Lung (tissue), 11 donors: ENCODE measurements at regions not wholly inside any gene's neighbourhood (a gene's known extent, or its start where the extent isn't known, plus 50 kb on each side); places are given as distances from the start of the nearest gene placed in this dataset.

Source experiments
- ATAC-seq: fragments of 200-7000 bp; cut with Tn5 transposase; one replicate; pipeline ENCODE4 v1.9.1; 2020; ENCODE audit warnings: moderate number of reproducible peaks; ENCODE audit not compliant: insufficient read depth, low FRiP score
- DNase-seq, 3 donors: peaks; one replicate each; pipeline ENCODE4 v3.0.0-alpha.2; 2013 to 2017
- H3K27ac ChIP-seq, 2 donors: one replicate each; pipeline ENCODE4 v1.5.1; 2013; ENCODE audit warnings: mild to moderate bottlenecking in 2 of 2, moderate library complexity in 2 of 2, control low read depth in 1 of 2, inconsistent platforms in 1 of 2, low read depth in 1 of 2, low read length in 1 of 2
- H3K27me3 ChIP-seq, 3 donors: one replicate each; pipeline ENCODE4 v1.5.1; 2013; ENCODE audit warnings: low read length in 2 of 3; ENCODE audit not compliant: control insufficient read depth in 3 of 3, insufficient read depth in 3 of 3
- H3K36me3 ChIP-seq, 4 donors: one replicate each; pipeline ENCODE4 v1.5.1; 2013; ENCODE audit warnings: low read length in 4 of 4, mild to moderate bottlenecking in 1 of 4, moderate library complexity in 1 of 4; ENCODE audit not compliant: control insufficient read depth in 4 of 4, insufficient read depth in 4 of 4
- H3K4me1 ChIP-seq, 5 donors: one replicate each; pipeline ENCODE4 v1.5.1; 2013; ENCODE audit warnings: low read length in 5 of 5, mild to moderate bottlenecking in 2 of 5, moderate library complexity in 1 of 5; ENCODE audit not compliant: control insufficient read depth in 5 of 5, insufficient read depth in 5 of 5
- H3K4me3 ChIP-seq: one replicate; pipeline ENCODE4 v1.5.1; 2013; ENCODE audit warnings: mild to moderate bottlenecking, control low read depth, moderate library complexity
- H3K9ac ChIP-seq, 2 donors: one replicate each; pipeline ENCODE4 v1.5.1; 2013; ENCODE audit warnings: low read length in 2 of 2, control low read depth in 1 of 2; ENCODE audit not compliant: insufficient read depth in 1 of 2
- H3K9me3 ChIP-seq, 4 donors: one replicate each; pipeline ENCODE4 v1.5.1; 2013; ENCODE audit warnings: low read length in 3 of 4, mild to moderate bottlenecking in 1 of 4, moderate library complexity in 1 of 4; ENCODE audit not compliant: control insufficient read depth in 4 of 4, insufficient read depth in 3 of 4
- CTCF ChIP-seq: IDR thresholded peaks from 2 replicates; pipeline ENCODE4 v1.5.1; 2012; ENCODE audit warnings: mild to moderate bottlenecking; ENCODE audit errors: control extremely low read depth, extremely low read depth
- WGBS, 2 donors: extraction: QIAGEN DNeasy Blood & Tissue Kit; methylation state at CpG; one replicate each; pipeline ENCODE4 v1.1.7; 2013; 5-methylcytosine and 5-hydroxymethylcytosine counted together
- donor health status: control.
- donor health status: control.
- donor health status: Bipolar disorder and iron deficiency.
- donor health status: healthy.
- donor health status: DM: yes; HTN: yes; CAD: no.

- Histone ChIP-seq H3K9ac (no peak overlapping the region), H3K9me3 (no peaks in the 10 kb centered on the region), H3K27me3 (no peaks in the 10 kb centered on the region), H3K4me1 (no peaks in the 10 kb centered on the region), H3K36me3 (no peaks in the 10 kb centered on the region), H3K4me3 (no peak overlapping the region), H3K27ac (no peak overlapping the region)
- ATAC-seq (no peak), DNase-seq (no peak)
- no peak for TF ChIP-seq CTCF
- WGBS, 2 donors: 87 to 90% methylated on average over 4 of the region's 4 CpGs
Measured at GRCh38 chr1:217360510-217360909, 270.4 kb downstream of the GPATCH2 start.

DNA sequence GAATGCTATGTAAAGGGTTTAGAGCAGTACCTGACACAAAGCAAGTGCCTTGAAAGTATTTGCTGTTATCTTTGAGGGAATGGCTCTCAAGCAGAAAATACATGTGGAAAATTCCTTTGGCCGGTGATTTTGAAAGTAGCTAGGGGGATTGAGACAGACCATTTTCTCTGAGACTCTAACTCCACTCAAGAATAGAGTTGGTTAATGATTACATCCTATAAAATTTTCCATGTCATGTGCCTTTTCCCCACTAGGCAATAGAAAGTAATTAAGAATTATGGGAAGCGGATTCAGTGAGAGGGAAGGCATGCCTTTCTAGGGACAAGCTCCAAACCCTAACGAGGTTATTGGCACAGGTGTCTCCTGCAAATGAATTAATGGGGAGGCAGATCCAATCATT is 276.0 kb downstream of the GPATCH2 start:
- Histone ChIP-seq H3K9ac (no peak overlapping the region), H3K9me3 (no peaks in the 10 kb centered on the region), H3K4me3 (no peak overlapping the region), H3K27me3 (no peaks in the 10 kb centered on the region), H3K27ac (no peak overlapping the region), H3K4me1 (no peaks in the 10 kb centered on the region), H3K36me3 (no peaks in the 10 kb centered on the region)
- ATAC-seq: no peak
- 60 to 80% methylated on average over 3 of the region's 3 CpGs for WGBS, 2 donors
- TF ChIP-seq CTCF: no peak
- DNase-seq: peak in 2 of 3 donors; percentile 15 to 56

GRCh38 chr1:217348960-217349664 is 281.8 kb downstream of the GPATCH2 start:
- no peak overlapping the region for H3K4me3 ChIP-seq
- WGBS, 2 donors: 71 to 78% methylated on average over 7 of the region's 7 CpGs

More at GRCh38 chr1:217348960-217349664, 281.8 kb downstream of the GPATCH2 start:
- Histone ChIP-seq H3K4me1 (no peaks in the 10 kb centered on the region), H3K27ac (no peak overlapping the region), H3K9me3 (no peaks in the 10 kb centered on the region), H3K9ac (no peak overlapping the region), H3K27me3 (peaks cover 0 to under 1% (median 0%) of the 10 kb centered on the region in 3 donors), H3K36me3 (no peaks in the 10 kb centered on the region)
- ATAC-seq: no peak
- no peak for DNase-seq
- TF ChIP-seq CTCF: no peak
